Esophagus squamous epithelium (tissue), 4 donors: ENCODE measurements at regions not wholly inside any gene's neighbourhood (a gene's known extent, or its start where the extent isn't known, plus 50 kb on each side); places are given as distances from the start of the nearest gene placed in this dataset.

ENCODE experiments used
- CTCF ChIP-seq, 6 experiments: fragments of 450-650 bp in 4 of 6; fragments of 200-600 bp in 2 of 6; sonication (generic) in 2 of 6; IDR thresholded peaks; one replicate each; pipeline ENCODE4 v1.5.1; 2016 to 2019; ENCODE audit warnings: antibody characterized with exemption in 6 of 6, mild to moderate bottlenecking in 4 of 6, moderate library complexity in 4 of 6
- POLR2A ChIP-seq, 4 donors: fragments of 450-650 bp; IDR thresholded peaks; one replicate each; pipeline ENCODE4 v1.6.1; 2017; ENCODE audit warnings: antibody characterized with exemption in 4 of 4, mild to moderate bottlenecking in 4 of 4, moderate library complexity in 3 of 4

- TF ChIP-seq CTCF (IDR thresholded peaks at IDR 0.05) (no peak), POLR2A (IDR thresholded peaks at IDR 0.05) (no peak)
These were observed 640.0 kb downstream of the TMTC2 start for GRCh38 chr12:83326666-83327065.
